ENCODE measurements at regions not wholly inside any gene's neighbourhood (a gene's known extent, or its start where the extent isn't known, plus 50 kb on each side); places are given as distances from the start of the nearest gene placed in this dataset.

GRCh38 chr11:104661901-104662300, 236.4 kb downstream of the CASP12 start:
- DNase-seq (ENCODE audit: low read depth in 4 of 4, low spot score in 2 of 4), result no peak

GRCh38 chr11:104661471-104661870, 236.8 kb downstream of the CASP12 start:
- no peak for DNase-seq (ENCODE audit: low read depth in 4 of 4, low spot score in 2 of 4)

GRCh38 chr11:104658177-104658576, 240.1 kb downstream of the CASP12 start:
- no peak for DNase-seq (ENCODE audit: low read depth in 4 of 4, low spot score in 2 of 4)

- no peak for DNase-seq (ENCODE audit: low read depth in 4 of 4, low spot score in 2 of 4)
Measured at GRCh38 chr11:104657083-104657482, 241.2 kb downstream of the CASP12 start.

GRCh38 chr11:104655066-104655465, 243.2 kb downstream of the CASP12 start:
- DNase-seq (ENCODE audit: low read depth in 4 of 4, low spot score in 2 of 4), result no peak

GRCh38 chr11:104654181-104654813, 244.0 kb downstream of the CASP12 start:
- no peak for DNase-seq (ENCODE audit: low read depth in 4 of 4, low spot score in 2 of 4)

GRCh38 chr11:104653407-104653806, 244.9 kb downstream of the CASP12 start:
- DNase-seq (ENCODE audit: low read depth in 4 of 4, low spot score in 2 of 4), result no peak

GRCh38 chr11:104652996-104653395, 245.3 kb downstream of the CASP12 start:
- DNase-seq (ENCODE audit: low read depth in 4 of 4, low spot score in 2 of 4), result no peak

- no peak for DNase-seq (ENCODE audit: low read depth in 4 of 4, low spot score in 2 of 4)
Measured at GRCh38 chr11:104650234-104650633, 248.0 kb downstream of the CASP12 start.

GRCh38 chr11:104649002-104649401, 249.3 kb downstream of the CASP12 start:
- DNase-seq (ENCODE audit: low read depth in 4 of 4, low spot score in 2 of 4), result no peak

GRCh38 chr11:104645261-104646222, 252.7 kb downstream of the CASP12 start:
- peak; percentile 20 to 52 (median 47) for DNase-seq (ENCODE audit: low read depth in 4 of 4, low spot score in 2 of 4)

GRCh38 chr11:104637662-104638170, 260.5 kb downstream of the CASP12 start:
- no peak for DNase-seq (ENCODE audit: low read depth in 4 of 4, low spot score in 2 of 4)

- DNase-seq (ENCODE audit: low read depth in 4 of 4, low spot score in 2 of 4), result no peak
Measured at GRCh38 chr11:104633226-104633625, 265.0 kb downstream of the CASP12 start.

GRCh38 chr11:104630352-104630751, 267.9 kb downstream of the CASP12 start:
- DNase-seq (ENCODE audit: low read depth in 4 of 4, low spot score in 2 of 4), result no peak

- no peak for DNase-seq (ENCODE audit: low read depth in 4 of 4, low spot score in 2 of 4)
Measured at GRCh38 chr11:104625246-104625645, 273.0 kb downstream of the CASP12 start.

- no peak for DNase-seq (ENCODE audit: low read depth in 4 of 4, low spot score in 2 of 4)
Measured at GRCh38 chr11:104624021-104624420, 274.2 kb downstream of the CASP12 start.

- no peak for DNase-seq (ENCODE audit: low read depth in 4 of 4, low spot score in 2 of 4)
Measured at GRCh38 chr11:104623518-104623917, 274.7 kb downstream of the CASP12 start.

GRCh38 chr11:104620991-104621390, 277.3 kb downstream of the CASP12 start:
- no peak for DNase-seq (ENCODE audit: low read depth in 4 of 4, low spot score in 2 of 4)

- no peak for DNase-seq (ENCODE audit: low read depth in 4 of 4, low spot score in 2 of 4)
Measured at GRCh38 chr11:104619751-104620150, 278.5 kb downstream of the CASP12 start.

- no peak for DNase-seq (ENCODE audit: low read depth in 4 of 4, low spot score in 2 of 4)
Measured at GRCh38 chr11:104618954-104619353, 279.3 kb downstream of the CASP12 start.

GRCh38 chr11:104614961-104615360, 283.3 kb downstream of the CASP12 start:
- no peak for DNase-seq (ENCODE audit: low read depth in 4 of 4, low spot score in 2 of 4)

All from left renal cortex interstitium (tissue), 4 donors.